Thyroid gland (tissue), 4 donors: ENCODE measurements at regions not wholly inside any gene's neighbourhood (a gene's known extent, or its start where the extent isn't known, plus 50 kb on each side); places are given as distances from the start of the nearest gene placed in this dataset.

Experiments used
- DNase-seq, 2 donors: peaks; one replicate each; pipeline ENCODE4 v3.0.0-alpha.2; 2019
- H3K27ac ChIP-seq, 3 donors: fragments of 200-600 bp; sonication (generic); 1 replicate in 2 of 3; 2 replicates in 1 of 3; pipeline ENCODE4 v1.5.1; 2016 to 2019; ENCODE audit warnings: mild to moderate bottlenecking in 1 of 3, moderate library complexity in 1 of 3
- H3K27me3 ChIP-seq: fragments of 200-600 bp; sonication (generic); one replicate; pipeline ENCODE4 v1.5.1; 2019
- H3K36me3 ChIP-seq, 2 donors: fragments of 200-600 bp; sonication (generic); one replicate each; pipeline ENCODE4 v1.5.1; 2016 to 2019
- H3K4me1 ChIP-seq, 2 donors: fragments of 200-600 bp; sonication (generic); one replicate each; pipeline ENCODE4 v1.5.1; 2017 to 2019
- H3K4me3 ChIP-seq, 3 donors: fragments of 200-600 bp; sonication (generic); replicated peaks in 1 of 3; 1 replicate in 2 of 3; 2 replicates in 1 of 3; pipeline ENCODE4 v1.5.1; 2016; ENCODE audit warnings: mild to moderate bottlenecking in 1 of 3
- H3K9me3 ChIP-seq: fragments of 200-600 bp; sonication (generic); one replicate; pipeline ENCODE4 v1.5.1; 2017
- CTCF ChIP-seq, 6 experiments: fragments of 200-600 bp in 3 of 6; fragments of 450-650 bp in 3 of 6; sonication (generic) in 3 of 6; IDR thresholded peaks; one replicate each; pipeline ENCODE4 v1.5.1; 2016 to 2019; ENCODE audit warnings: antibody characterized with exemption in 6 of 6, mild to moderate bottlenecking in 2 of 6, inconsistent platforms in 1 of 6, moderate library complexity in 1 of 6
- POLR2A ChIP-seq, 2 donors: fragments of 450-650 bp; IDR thresholded peaks; one replicate each; pipeline ENCODE4 v1.6.1; 2017; ENCODE audit warnings: antibody characterized with exemption in 2 of 2, mild to moderate bottlenecking in 2 of 2, moderate library complexity in 1 of 2
- WGBS, 2 donors: methylation state at CpG; one replicate each; pipeline ENCODE4 v1.1.5; 2017; 5-methylcytosine and 5-hydroxymethylcytosine counted together
- intact Hi-C: fragments of 100-400 bp; cut with DNase I; formaldehyde crosslinking; loops from one replicate; pipeline ENCODE4 v1.15.1; 2023

GRCh38 chr2:21519821-21520220 is 396.1 kb downstream of the TDRD15 start:
- no peak overlapping the region for H3K27ac ChIP-seq
- intact Hi-C loops, result no loop called here
- H3K4me1 ChIP-seq, result no peaks in the 10 kb centered on the region
- no peaks in the 10 kb centered on the region for H3K36me3 ChIP-seq
- no peaks in the 10 kb centered on the region for H3K9me3 ChIP-seq
- no peak for TF ChIP-seq CTCF (IDR thresholded peaks at IDR 0.05)
- no peak for TF ChIP-seq POLR2A (IDR thresholded peaks at IDR 0.05)
- DNase-seq, result peak; percentile 40 to 41
- H3K27me3 ChIP-seq, result no peaks in the 10 kb centered on the region
- no peak overlapping the region for H3K4me3 ChIP-seq
- WGBS, 2 donors, result 30 to 41% methylated on average over 4 of the region's 4 CpGs

- intact Hi-C loops, result no loop called here
- Histone ChIP-seq H3K36me3 (no peaks in the 10 kb centered on the region), H3K9me3 (no peaks in the 10 kb centered on the region), H3K4me1 (no peaks in the 10 kb centered on the region), H3K27me3 (no peaks in the 10 kb centered on the region), H3K4me3 (no peak overlapping the region), H3K27ac (no peak overlapping the region)
- TF ChIP-seq CTCF (IDR thresholded peaks at IDR 0.05) (no peak), POLR2A (IDR thresholded peaks at IDR 0.05) (no peak)
- no peak for DNase-seq
- 68 to 72% methylated on average over 4 of the region's 4 CpGs for WGBS, 2 donors
These were observed 412.1 kb downstream of the TDRD15 start for GRCh38 chr2:21535826-21536225.

GRCh38 chr2:21539685-21540084 is 415.9 kb downstream of the TDRD15 start:
- Histone ChIP-seq H3K4me3 (no peak overlapping the region), H3K9me3 (no peaks in the 10 kb centered on the region), H3K36me3 (no peaks in the 10 kb centered on the region), H3K27ac (no peak overlapping the region), H3K4me1 (no peaks in the 10 kb centered on the region), H3K27me3 (no peaks in the 10 kb centered on the region)
- 85 to 89% methylated on average over 2 of the region's 2 CpGs for WGBS, 2 donors
- no peak for DNase-seq
- intact Hi-C loops, result no loop called here
- TF ChIP-seq POLR2A (IDR thresholded peaks at IDR 0.05) (no peak), CTCF (IDR thresholded peaks at IDR 0.05) (no peak)

- H3K4me3 ChIP-seq, result no peak overlapping the region
- H3K36me3 ChIP-seq, result no peaks in the 10 kb centered on the region
- H3K9me3 ChIP-seq, result no peaks in the 10 kb centered on the region
- 84 to 96% methylated on average over 2 of the region's 2 CpGs for WGBS, 2 donors
- TF ChIP-seq POLR2A (IDR thresholded peaks at IDR 0.05) (no peak), CTCF (IDR thresholded peaks at IDR 0.05) (no peak)
- DNase-seq, result no peak
- no peak overlapping the region for H3K27ac ChIP-seq
- H3K27me3 ChIP-seq, result no peaks in the 10 kb centered on the region
- intact Hi-C loops, result no loop called here
- no peaks in the 10 kb centered on the region for H3K4me1 ChIP-seq
These were observed 419.9 kb downstream of the TDRD15 start for GRCh38 chr2:21543630-21544029.

- H3K27me3 ChIP-seq, result no peaks in the 10 kb centered on the region
- H3K27ac ChIP-seq, result no peak overlapping the region
- no peak overlapping the region for H3K4me3 ChIP-seq
- TF ChIP-seq POLR2A (IDR thresholded peaks at IDR 0.05) (no peak), CTCF (IDR thresholded peaks at IDR 0.05) (no peak)
- no peak for DNase-seq
- H3K4me1 ChIP-seq, result no peaks in the 10 kb centered on the region
- H3K9me3 ChIP-seq, result no peaks in the 10 kb centered on the region
- intact Hi-C loops, result no loop called here
- 75 to 80% methylated on average over 3 of the region's 3 CpGs for WGBS, 2 donors
- H3K36me3 ChIP-seq, result no peaks in the 10 kb centered on the region
These were observed 420.6 kb downstream of the TDRD15 start for GRCh38 chr2:21544392-21544791.
